ENCODE measurements at regions not wholly inside any gene's neighbourhood (a gene's known extent, or its start where the extent isn't known, plus 50 kb on each side); places are given as distances from the start of the nearest gene placed in this dataset.

DNA sequence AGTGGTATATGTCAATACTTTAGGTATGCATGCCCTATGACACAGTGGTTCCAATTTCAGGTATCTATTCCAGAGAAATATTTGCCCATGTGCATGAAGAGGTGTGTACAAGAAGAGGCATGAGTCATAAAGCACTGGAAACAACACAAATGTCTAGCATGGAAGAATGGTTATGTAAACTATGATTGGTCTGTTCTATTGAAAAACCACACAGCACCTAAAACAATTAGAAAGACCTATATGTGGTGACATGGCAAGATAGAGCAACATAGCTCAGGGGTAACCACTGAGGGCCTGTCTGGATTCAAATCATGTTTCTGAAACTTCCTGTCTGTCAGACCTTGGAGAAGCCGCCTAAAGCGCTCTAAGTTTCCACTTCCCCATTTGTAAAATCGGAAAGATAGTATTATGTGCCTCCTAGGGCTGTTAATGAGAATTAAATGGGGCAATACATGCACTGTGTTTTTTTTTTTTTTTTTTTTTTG is 63.4 kb upstream of the GPCPD1 start:
- Histone ChIP-seq H3K23ac (ENCODE audit: low read depth, low read length, poor library complexity) (no peak overlapping the region), H2BK15ac (ENCODE audit: low read length) (no peak overlapping the region), H3K4me3 (ENCODE audit: low read length in 2 of 2) (no peak overlapping the region), H3K9ac (ENCODE audit: low read depth, low read length, poor library complexity) (no peak overlapping the region), H2AK5ac (ENCODE audit: low read depth, low read length) (no peak overlapping the region), H4K8ac (ENCODE audit: low read depth, low read length) (no peak overlapping the region), H3K27me3 (ENCODE audit: control insufficient read depth in 3 of 3, insufficient read depth in 3 of 3, low read depth in 1 of 3, low read length in 3 of 3) (peaks cover 0 to 3% (median 0%) of the 10 kb centered on the region in 3 experiments), H3K4me2 (ENCODE audit: insufficient read depth, low read length, poor library complexity, severe bottlenecking) (no peak overlapping the region), H3K79me1 (ENCODE audit: low read depth, low read length) (peaks cover 1% of the 10 kb centered on the region), H3K4me1 (ENCODE audit: control insufficient read depth in 2 of 2, insufficient read depth in 1 of 2, low read depth in 1 of 2, low read length in 2 of 2) (no peaks in the 10 kb centered on the region), H3K27ac (replicated peaks; ENCODE audit: low read length) (no peak overlapping the region), H3K18ac (ENCODE audit: low read length) (no peak overlapping the region), H4K91ac (ENCODE audit: low read depth, low read length, poor library complexity) (no peak overlapping the region), H3K4ac (ENCODE audit: low read length) (no peak overlapping the region), H3K36me3 (replicated peaks in 1 of 2; ENCODE audit: control insufficient read depth in 2 of 2, insufficient read depth in 2 of 2, low read length in 2 of 2) (no peaks in the 10 kb centered on the region), H2AFZ (ENCODE audit: low read length) (no peak overlapping the region), H2BK12ac (ENCODE audit: low read length) (no peak overlapping the region), H3K14ac (ENCODE audit: low read length) (no peak overlapping the region), H3K9me3 (replicated peaks in 1 of 2; ENCODE audit: control insufficient read depth in 2 of 2, insufficient read depth in 1 of 2, low read depth in 1 of 2, low read length in 2 of 2) (no peaks in the 10 kb centered on the region), H2BK120ac (ENCODE audit: low read depth, low read length) (no peak overlapping the region), H2BK5ac (ENCODE audit: low read length) (no peak overlapping the region)
- no CpG with 5 or more reads among the region's 3 CpGs for WGBS, 2 donors (ENCODE audit: extremely low coverage in 2 of 2, insufficient read length in 2 of 2, insufficient replicate concordance in 1 of 2)
- DNase-seq (ENCODE audit: low spot score): no peak

DNA sequence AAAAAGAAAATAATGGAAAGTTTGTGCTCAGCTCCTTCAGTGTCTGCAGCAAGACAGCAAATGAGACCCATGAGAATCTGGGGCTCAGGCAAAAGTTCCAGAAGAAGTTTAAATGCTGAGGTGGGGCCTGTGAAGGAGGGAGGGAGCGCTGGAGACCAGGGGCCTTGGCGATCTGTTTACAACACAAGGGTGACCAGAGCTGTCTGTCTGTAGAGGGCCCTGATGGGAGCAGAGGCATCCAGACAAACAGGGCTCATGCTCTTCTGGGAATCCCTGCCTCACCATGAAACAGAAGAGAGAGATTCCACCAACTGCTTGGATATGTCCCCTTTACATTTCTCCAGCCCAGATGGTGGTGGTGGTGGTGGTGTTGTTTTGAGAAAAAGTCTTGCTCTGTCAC is 60.1 kb upstream of the GPCPD1 start:
- H3K18ac ChIP-seq (ENCODE audit: low read length): no peak overlapping the region
- H3K4ac ChIP-seq (ENCODE audit: low read length): no peak overlapping the region
- DNase-seq (ENCODE audit: low spot score): no peak
- no peak overlapping the region for H3K23ac ChIP-seq (ENCODE audit: low read depth, low read length, poor library complexity)
- H2AK5ac ChIP-seq (ENCODE audit: low read depth, low read length): no peak overlapping the region
- H4K91ac ChIP-seq (ENCODE audit: low read depth, low read length, poor library complexity): no peak overlapping the region
- peaks cover 0 to 5% (median 0%) of the 10 kb centered on the region in 3 experiments for H3K27me3 ChIP-seq (ENCODE audit: control insufficient read depth in 3 of 3, insufficient read depth in 3 of 3, low read depth in 1 of 3, low read length in 3 of 3)
- H3K4me1 ChIP-seq (ENCODE audit: control insufficient read depth in 2 of 2, insufficient read depth in 1 of 2, low read depth in 1 of 2, low read length in 2 of 2): no peaks in the 10 kb centered on the region
- no peaks in the 10 kb centered on the region for H3K79me1 ChIP-seq (ENCODE audit: low read depth, low read length)
- H2BK12ac ChIP-seq (ENCODE audit: low read length): no peak overlapping the region
- no peaks in the 10 kb centered on the region for H3K36me3 ChIP-seq (replicated peaks in 1 of 2; ENCODE audit: control insufficient read depth in 2 of 2, insufficient read depth in 2 of 2, low read length in 2 of 2)
- H3K9ac ChIP-seq (ENCODE audit: low read depth, low read length, poor library complexity): no peak overlapping the region
- no peak overlapping the region for H2BK120ac ChIP-seq (ENCODE audit: low read depth, low read length)
- no CpG with 5 or more reads among the region's 2 CpGs for WGBS, 2 donors (ENCODE audit: extremely low coverage in 2 of 2, insufficient read length in 2 of 2, insufficient replicate concordance in 1 of 2)
- no peak overlapping the region for H3K14ac ChIP-seq (ENCODE audit: low read length)
- no peak overlapping the region for H2BK15ac ChIP-seq (ENCODE audit: low read length)
- no peak overlapping the region for H3K4me2 ChIP-seq (ENCODE audit: insufficient read depth, low read length, poor library complexity, severe bottlenecking)
- H4K8ac ChIP-seq (ENCODE audit: low read depth, low read length): no peak overlapping the region
- no peaks in the 10 kb centered on the region for H3K9me3 ChIP-seq (replicated peaks in 1 of 2; ENCODE audit: control insufficient read depth in 2 of 2, insufficient read depth in 1 of 2, low read depth in 1 of 2, low read length in 2 of 2)
- H3K27ac ChIP-seq (replicated peaks; ENCODE audit: low read length): no peak overlapping the region
- H2AFZ ChIP-seq (ENCODE audit: low read length): no peak overlapping the region
- H3K4me3 ChIP-seq (ENCODE audit: low read length in 2 of 2): no peak overlapping the region
- H2BK5ac ChIP-seq (ENCODE audit: low read length): no peak overlapping the region

DNA sequence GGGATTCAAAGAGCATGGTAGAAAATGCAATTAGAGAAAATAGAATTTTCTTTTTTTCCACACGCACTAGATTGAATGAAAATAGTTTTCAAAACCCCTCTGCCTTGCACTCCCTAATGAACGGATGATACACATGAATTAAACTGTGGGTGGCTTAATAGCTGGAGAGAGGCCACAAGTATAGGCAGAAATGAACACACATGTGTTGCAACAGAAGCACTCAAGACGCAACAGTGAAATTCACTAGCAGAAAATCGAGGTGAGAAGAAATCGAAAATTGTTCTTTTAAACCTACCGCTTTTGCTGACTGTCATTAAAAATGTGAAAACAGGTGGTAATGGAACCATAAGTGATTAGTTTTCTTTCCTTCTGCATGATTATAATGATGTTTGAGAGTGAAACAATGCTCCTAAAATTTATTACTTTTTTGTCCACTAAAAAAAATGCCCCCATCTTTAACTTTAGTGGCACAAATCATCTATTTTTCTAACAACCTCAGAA is 59.3 kb upstream of the GPCPD1 start:
- no peak overlapping the region for H3K18ac ChIP-seq (ENCODE audit: low read length)
- H3K4ac ChIP-seq (ENCODE audit: low read length): no peak overlapping the region
- no peaks in the 10 kb centered on the region for H3K79me1 ChIP-seq (ENCODE audit: low read depth, low read length)
- no peak overlapping the region for H2BK120ac ChIP-seq (ENCODE audit: low read depth, low read length)
- H2AFZ ChIP-seq (ENCODE audit: low read length): no peak overlapping the region
- H4K8ac ChIP-seq (ENCODE audit: low read depth, low read length): no peak overlapping the region
- no peak overlapping the region for H3K27ac ChIP-seq (replicated peaks; ENCODE audit: low read length)
- H3K9ac ChIP-seq (ENCODE audit: low read depth, low read length, poor library complexity): no peak overlapping the region
- H2BK5ac ChIP-seq (ENCODE audit: low read length): no peak overlapping the region
- DNase-seq (ENCODE audit: low spot score): no peak
- no peaks in the 10 kb centered on the region for H3K36me3 ChIP-seq (replicated peaks in 1 of 2; ENCODE audit: control insufficient read depth in 2 of 2, insufficient read depth in 2 of 2, low read length in 2 of 2)
- H2AK5ac ChIP-seq (ENCODE audit: low read depth, low read length): no peak overlapping the region
- WGBS, 2 donors (ENCODE audit: extremely low coverage in 2 of 2, insufficient read length in 2 of 2, insufficient replicate concordance in 1 of 2): no CpG with 5 or more reads among the region's 6 CpGs
- no peak overlapping the region for H3K4me2 ChIP-seq (ENCODE audit: insufficient read depth, low read length, poor library complexity, severe bottlenecking)
- H4K91ac ChIP-seq (ENCODE audit: low read depth, low read length, poor library complexity): no peak overlapping the region
- no peak overlapping the region for H3K4me3 ChIP-seq (ENCODE audit: low read length in 2 of 2)
- no peaks in the 10 kb centered on the region for H3K9me3 ChIP-seq (replicated peaks in 1 of 2; ENCODE audit: control insufficient read depth in 2 of 2, insufficient read depth in 1 of 2, low read depth in 1 of 2, low read length in 2 of 2)
- H2BK12ac ChIP-seq (ENCODE audit: low read length): no peak overlapping the region
- H3K27me3 ChIP-seq (ENCODE audit: control insufficient read depth in 3 of 3, insufficient read depth in 3 of 3, low read depth in 1 of 3, low read length in 3 of 3): peaks cover 0 to 5% (median 0%) of the 10 kb centered on the region in 3 experiments
- H3K14ac ChIP-seq (ENCODE audit: low read length): no peak overlapping the region
- no peak overlapping the region for H2BK15ac ChIP-seq (ENCODE audit: low read length)
- no peaks in the 10 kb centered on the region for H3K4me1 ChIP-seq (ENCODE audit: control insufficient read depth in 2 of 2, insufficient read depth in 1 of 2, low read depth in 1 of 2, low read length in 2 of 2)
- H3K23ac ChIP-seq (ENCODE audit: low read depth, low read length, poor library complexity): no peak overlapping the region

DNA sequence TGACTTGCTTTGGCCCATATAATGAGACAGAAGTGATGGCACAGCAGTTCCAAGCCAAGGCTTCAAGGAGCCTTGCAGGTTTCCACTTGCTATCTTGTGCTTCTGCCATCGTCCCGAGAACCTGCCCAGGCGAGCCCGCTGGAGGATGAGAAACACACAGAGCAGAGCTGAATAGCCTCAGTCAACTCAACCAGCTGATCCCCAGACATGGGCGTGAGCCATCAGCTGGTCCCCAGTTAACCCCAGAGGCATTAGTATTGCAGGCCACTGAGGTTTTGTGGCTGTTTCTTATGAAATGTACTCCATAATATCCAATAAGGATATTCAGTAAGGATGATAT is 57.7 kb upstream of the GPCPD1 start:
- Histone ChIP-seq H2BK5ac (ENCODE audit: low read length) (no peak overlapping the region), H3K14ac (ENCODE audit: low read length) (no peak overlapping the region), H3K18ac (ENCODE audit: low read length) (no peak overlapping the region), H3K4me3 (ENCODE audit: low read length in 2 of 2) (no peak overlapping the region), H2BK120ac (ENCODE audit: low read depth, low read length) (no peak overlapping the region), H2AK5ac (ENCODE audit: low read depth, low read length) (no peak overlapping the region), H3K4ac (ENCODE audit: low read length) (no peak overlapping the region), H3K27ac (replicated peaks; ENCODE audit: low read length) (no peak overlapping the region), H3K79me1 (ENCODE audit: low read depth, low read length) (no peaks in the 10 kb centered on the region), H4K8ac (ENCODE audit: low read depth, low read length) (no peak overlapping the region), H2BK15ac (ENCODE audit: low read length) (no peak overlapping the region), H3K9me3 (replicated peaks in 1 of 2; ENCODE audit: control insufficient read depth in 2 of 2, insufficient read depth in 1 of 2, low read depth in 1 of 2, low read length in 2 of 2) (no peaks in the 10 kb centered on the region), H3K27me3 (ENCODE audit: control insufficient read depth in 3 of 3, insufficient read depth in 3 of 3, low read depth in 1 of 3, low read length in 3 of 3) (peaks cover 0 to 5% (median 0%) of the 10 kb centered on the region in 3 experiments), H3K36me3 (replicated peaks in 1 of 2; ENCODE audit: control insufficient read depth in 2 of 2, insufficient read depth in 2 of 2, low read length in 2 of 2) (no peaks in the 10 kb centered on the region), H4K91ac (ENCODE audit: low read depth, low read length, poor library complexity) (no peak overlapping the region), H3K4me1 (ENCODE audit: control insufficient read depth in 2 of 2, insufficient read depth in 1 of 2, low read depth in 1 of 2, low read length in 2 of 2) (no peaks in the 10 kb centered on the region), H3K23ac (ENCODE audit: low read depth, low read length, poor library complexity) (no peak overlapping the region), H3K9ac (ENCODE audit: low read depth, low read length, poor library complexity) (no peak overlapping the region), H3K4me2 (ENCODE audit: insufficient read depth, low read length, poor library complexity, severe bottlenecking) (no peak overlapping the region), H2BK12ac (ENCODE audit: low read length) (no peak overlapping the region), H2AFZ (ENCODE audit: low read length) (no peak overlapping the region)
- DNase-seq (ENCODE audit: low spot score): no peak
- no CpG with 5 or more reads among the region's 5 CpGs for WGBS, 2 donors (ENCODE audit: extremely low coverage in 2 of 2, insufficient read length in 2 of 2, insufficient replicate concordance in 1 of 2)

All from neuronal stem cell (in vitro differentiated cells).